CD14-positive monocyte (primary cell): ENCODE measurements at regions not wholly inside any gene's neighbourhood (a gene's known extent, or its start where the extent isn't known, plus 50 kb on each side); places are given as distances from the start of the nearest gene placed in this dataset.

ENCODE experiments used
- DNase-seq, 3 donors: peaks; one replicate each; pipeline ENCODE4 v3.0.0-alpha.2; 2011 to 2022
- H2AFZ ChIP-seq: 2 replicates; pipeline ENCODE4 v1.6.0; 2012; ENCODE audit warnings: mild to moderate bottlenecking, low read depth, low read length, inconsistent platforms; ENCODE audit not compliant: insufficient read depth, poor library complexity, severe bottlenecking
- H3K27ac ChIP-seq, 2 donors: 1 replicate in 1 of 2; 2 replicates in 1 of 2; pipeline ENCODE4 v1.5.1; 2012 to 2013; ENCODE audit warnings: low read length in 2 of 2, control low read depth in 1 of 2, inconsistent platforms in 1 of 2, low read depth in 1 of 2, mild to moderate bottlenecking in 1 of 2
- H3K27me3 ChIP-seq, 2 donors: one replicate each; pipeline versions ENCODE4 v1.6.0 to v1.6.1; 2011 to 2013; ENCODE audit warnings: low read length in 2 of 2; ENCODE audit not compliant: control insufficient read depth in 2 of 2, insufficient read depth in 2 of 2
- H3K36me3 ChIP-seq, 2 donors: replicated peaks in 1 of 2; 1 replicate in 1 of 2; 2 replicates in 1 of 2; pipeline versions ENCODE4 v1.5.1 to v1.6.1; 2012 to 2013; ENCODE audit warnings: low read length in 2 of 2, control low read depth in 1 of 2, inconsistent platforms in 1 of 2, mild to moderate bottlenecking in 1 of 2; ENCODE audit not compliant: insufficient read depth in 2 of 2, control insufficient read depth in 1 of 2
- H3K4me1 ChIP-seq, 2 donors: 1 replicate in 1 of 2; 2 replicates in 1 of 2; pipeline versions ENCODE4 v1.5.1 to v1.6.1; 2012 to 2013; ENCODE audit warnings: low read length in 2 of 2, control low read depth in 1 of 2, inconsistent platforms in 1 of 2, mild to moderate bottlenecking in 1 of 2, moderate library complexity in 1 of 2; ENCODE audit not compliant: insufficient read depth in 2 of 2, control insufficient read depth in 1 of 2
- H3K4me2 ChIP-seq: replicated peaks from 2 replicates; pipeline ENCODE3; 2012; ENCODE audit warnings: low read length, moderate library complexity, mild to moderate bottlenecking; ENCODE audit not compliant: poor library complexity, severe bottlenecking; ENCODE audit errors: extremely low read depth
- H3K4me3 ChIP-seq, 3 experiments: fragments of 200-600 bp in 1 of 3; sonication (generic) in 1 of 3; replicated peaks in 1 of 3; 1 replicate in 2 of 3; 2 replicates in 1 of 3; pipeline ENCODE4 v1.5.1; 2011 to 2013; ENCODE audit warnings: low read length in 3 of 3, mild to moderate bottlenecking in 3 of 3, control low read depth in 2 of 3, low read depth in 2 of 3, inconsistent platforms in 1 of 3, moderate library complexity in 1 of 3
- H3K79me2 ChIP-seq: 2 replicates; pipeline ENCODE4 v1.6.0; 2012; ENCODE audit warnings: mild to moderate bottlenecking, control low read depth, inconsistent platforms, low read length, moderate library complexity; ENCODE audit not compliant: insufficient read depth
- H3K9ac ChIP-seq: 2 replicates; pipeline ENCODE4 v1.6.0; 2017; ENCODE audit warnings: low read length, mild to moderate bottlenecking; ENCODE audit not compliant: insufficient read depth, poor library complexity, severe bottlenecking
- H3K9me3 ChIP-seq, 2 donors: replicated peaks in 1 of 2; 1 replicate in 1 of 2; 2 replicates in 1 of 2; pipeline versions ENCODE4 v1.5.1 to v1.6.1; 2012 to 2013; ENCODE audit warnings: low read length in 2 of 2, control low read depth in 1 of 2; ENCODE audit not compliant: control insufficient read depth in 1 of 2, insufficient read depth in 1 of 2
- H4K20me1 ChIP-seq: 2 replicates; pipeline ENCODE4 v1.6.0; 2012; ENCODE audit warnings: mild to moderate bottlenecking, low read length, control low read depth, moderate library complexity; ENCODE audit not compliant: insufficient read depth
- H3K27ac Mint-ChIP-seq, 7 donors: one replicate each; pipeline ENCODE4 v1.8.0; 2020; ENCODE audit warnings: mild to moderate bottlenecking in 7 of 7, mixed read lengths in 7 of 7, moderate library complexity in 6 of 7, inconsistent platforms in 2 of 7
- H3K27me3 Mint-ChIP-seq, 3 donors: one replicate each; pipeline ENCODE4 v1.8.0; 2021 to 2022; ENCODE audit warnings: low read depth in 3 of 3, mild to moderate bottlenecking in 3 of 3, mixed read lengths in 3 of 3, moderate library complexity in 3 of 3, inconsistent platforms in 1 of 3
- H3K36me3 Mint-ChIP-seq, 2 donors: one replicate each; pipeline ENCODE4 v1.8.0; 2020; ENCODE audit warnings: mixed read lengths in 2 of 2, inconsistent platforms in 1 of 2, mild to moderate bottlenecking in 1 of 2
- H3K4me1 Mint-ChIP-seq: one replicate; pipeline ENCODE4 v1.8.0; 2020; ENCODE audit warnings: mild to moderate bottlenecking, mixed read lengths
- H3K4me3 Mint-ChIP-seq, 2 donors: one replicate each; pipeline ENCODE4 v1.8.0; 2020; ENCODE audit warnings: mild to moderate bottlenecking in 2 of 2, mixed read lengths in 2 of 2, moderate library complexity in 1 of 2
- H3K9me3 Mint-ChIP-seq, 7 donors: one replicate each; pipeline ENCODE4 v1.8.0; 2020 to 2022; ENCODE audit warnings: mixed read lengths in 7 of 7, mild to moderate bottlenecking in 6 of 7, moderate library complexity in 6 of 7, inconsistent platforms in 2 of 7
- CTCF ChIP-seq: fragments of 200-600 bp; IDR thresholded peaks from one replicate; pipeline ENCODE4 v1.8.0; 2022; ENCODE audit warnings: antibody characterized with exemption, mild to moderate bottlenecking
- WGBS: methylation state at CpG from one replicate; pipeline ENCODE4 v1.1.5; 2013; ENCODE audit warnings: missing lambda C conversion rate; ENCODE audit not compliant: insufficient coverage; 5-methylcytosine and 5-hydroxymethylcytosine counted together
- intact Hi-C, 2 donors: fragments of 100-400 bp; cut with micrococcal nuclease; formaldehyde crosslinking; loops; one replicate each; pipeline versions ENCODE4 v1.15.0 to v1.15.1; 2023

GRCh38 chr2:56688661-56689060 lies 504.9 kb downstream of the CCDC85A start:
- no peaks in the 10 kb centered on the region for H3K4me1 Mint-ChIP-seq
- Histone ChIP-seq H2AFZ (no peak overlapping the region), H4K20me1 (no peaks in the 10 kb centered on the region), H3K27me3 (no peaks in the 10 kb centered on the region), H3K4me2 (no peak overlapping the region), H3K27ac (no peak overlapping the region), H3K79me2 (no peaks in the 10 kb centered on the region), H3K9me3 (peaks cover 0 to 2% of the 10 kb centered on the region in 2 donors), H3K9ac (no peak overlapping the region), H3K4me3 (no peak overlapping the region), H3K4me1 (no peaks in the 10 kb centered on the region), H3K36me3 (no peaks in the 10 kb centered on the region)
- no peak for DNase-seq
- H3K27ac Mint-ChIP-seq, result no peak overlapping the region
- no peaks in the 10 kb centered on the region for H3K36me3 Mint-ChIP-seq
- intact Hi-C loops, result no loop called here
- 83% methylated on average over 1 of the region's 1 CpG for WGBS
- H3K4me3 Mint-ChIP-seq, result no peak overlapping the region
- no peak for TF ChIP-seq CTCF
- no peaks in the 10 kb centered on the region for H3K27me3 Mint-ChIP-seq
- H3K9me3 Mint-ChIP-seq, result peaks cover 0 to 3% (median 0%) of the 10 kb centered on the region in 7 donors

- H3K9me3 Mint-ChIP-seq, result peaks cover 0 to 4% (median 2%) of the 10 kb centered on the region in 7 donors
- no peaks in the 10 kb centered on the region for H3K27me3 Mint-ChIP-seq
- no peak overlapping the region for H3K27ac Mint-ChIP-seq
- DNase-seq, result no peak
- no peak overlapping the region for H3K4me3 Mint-ChIP-seq
- TF ChIP-seq CTCF, result no peak
- Histone ChIP-seq H3K4me1 (no peaks in the 10 kb centered on the region), H3K79me2 (no peaks in the 10 kb centered on the region), H3K36me3 (no peaks in the 10 kb centered on the region), H2AFZ (no peak overlapping the region), H3K27me3 (no peaks in the 10 kb centered on the region), H3K9ac (no peak overlapping the region), H3K9me3 (no peaks in the 10 kb centered on the region), H3K4me3 (no peak overlapping the region), H4K20me1 (no peaks in the 10 kb centered on the region), H3K27ac (no peak overlapping the region), H3K4me2 (no peak overlapping the region)
- no peaks in the 10 kb centered on the region for H3K4me1 Mint-ChIP-seq
- intact Hi-C loops, result no loop called here
- H3K36me3 Mint-ChIP-seq, result no peaks in the 10 kb centered on the region
- no CpG with 5 or more reads among the region's 2 CpGs for WGBS
Measured at GRCh38 chr2:56693501-56693900, 509.7 kb downstream of the CCDC85A start.
